ENCODE measurements at regions not wholly inside any gene's neighbourhood (a gene's known extent, or its start where the extent isn't known, plus 50 kb on each side); places are given as distances from the start of the nearest gene placed in this dataset.

DNA sequence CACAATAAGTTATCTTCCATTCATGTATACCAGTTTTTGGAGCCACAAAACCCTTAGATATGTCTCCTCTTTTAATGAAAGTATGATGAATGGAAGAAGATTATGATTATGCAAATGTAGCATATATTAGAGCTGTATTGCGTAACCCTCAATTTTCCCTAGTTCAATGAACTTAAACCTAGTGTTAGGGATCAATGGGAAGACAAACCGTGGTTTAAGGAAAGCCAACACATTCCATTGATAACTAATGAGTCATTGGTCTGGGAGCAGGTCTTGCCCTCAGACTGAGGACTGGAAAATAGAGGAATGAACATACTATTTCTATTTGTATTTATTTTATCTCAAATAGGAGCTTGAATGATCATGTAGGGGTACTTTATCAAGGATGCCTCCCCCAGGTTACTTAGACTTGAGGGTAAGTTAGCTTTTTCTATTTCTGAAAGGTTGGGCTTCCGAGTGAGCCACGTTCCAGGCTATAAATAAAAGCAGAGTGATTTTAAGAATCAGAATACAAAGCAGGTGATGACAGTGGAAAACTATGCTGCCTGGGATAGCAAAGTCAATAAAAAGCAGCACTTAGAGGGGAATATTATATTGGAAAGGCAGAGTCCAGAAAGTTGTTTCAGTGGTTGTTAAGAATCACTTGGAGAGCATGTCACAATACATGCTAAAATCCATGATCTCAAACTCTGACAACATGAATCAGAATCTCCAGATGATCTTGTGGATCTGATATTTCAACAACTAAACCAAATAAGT lies 356.0 kb downstream of the ADAM29 start:
- H3K27ac ChIP-seq, result no peak overlapping the region
- no peak for TF ChIP-seq ZFX (IDR thresholded peaks at IDR 0.05; ENCODE audit: borderline replicate concordance)
- TF ChIP-seq, protein P1, sequence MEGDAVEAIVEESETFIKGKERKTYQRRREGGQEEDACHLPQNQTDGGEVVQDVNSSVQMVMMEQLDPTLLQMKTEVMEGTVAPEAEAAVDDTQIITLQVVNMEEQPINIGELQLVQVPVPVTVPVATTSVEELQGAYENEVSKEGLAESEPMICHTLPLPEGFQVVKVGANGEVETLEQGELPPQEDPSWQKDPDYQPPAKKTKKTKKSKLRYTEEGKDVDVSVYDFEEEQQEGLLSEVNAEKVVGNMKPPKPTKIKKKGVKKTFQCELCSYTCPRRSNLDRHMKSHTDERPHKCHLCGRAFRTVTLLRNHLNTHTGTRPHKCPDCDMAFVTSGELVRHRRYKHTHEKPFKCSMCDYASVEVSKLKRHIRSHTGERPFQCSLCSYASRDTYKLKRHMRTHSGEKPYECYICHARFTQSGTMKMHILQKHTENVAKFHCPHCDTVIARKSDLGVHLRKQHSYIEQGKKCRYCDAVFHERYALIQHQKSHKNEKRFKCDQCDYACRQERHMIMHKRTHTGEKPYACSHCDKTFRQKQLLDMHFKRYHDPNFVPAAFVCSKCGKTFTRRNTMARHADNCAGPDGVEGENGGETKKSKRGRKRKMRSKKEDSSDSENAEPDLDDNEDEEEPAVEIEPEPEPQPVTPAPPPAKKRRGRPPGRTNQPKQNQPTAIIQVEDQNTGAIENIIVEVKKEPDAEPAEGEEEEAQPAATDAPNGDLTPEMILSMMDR (IDR thresholded peaks at IDR 0.05), result no peak

DNA sequence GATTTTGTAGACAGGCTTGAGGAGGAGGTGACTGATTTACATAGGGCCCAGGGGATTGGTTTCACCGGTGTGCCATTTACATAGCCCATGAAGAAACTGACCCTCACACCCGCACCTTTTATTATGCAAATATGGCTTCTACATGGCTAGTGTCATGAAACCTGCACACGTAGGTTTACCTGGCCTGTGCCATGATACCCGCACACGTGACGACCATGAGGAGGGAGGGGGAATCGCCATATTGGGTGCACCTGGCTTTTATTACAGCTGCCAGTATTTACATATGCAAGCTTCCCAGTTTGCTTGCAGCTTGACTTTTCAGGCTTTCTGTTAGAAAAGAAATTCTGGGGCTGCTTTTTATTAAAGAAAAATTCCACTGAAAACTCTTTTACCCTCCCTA lies 359.7 kb downstream of the ADAM29 start:
- TF ChIP-seq, protein P1 (IDR thresholded peaks at IDR 0.05), result no peak
- no peak for TF ChIP-seq ZFX (IDR thresholded peaks at IDR 0.05; ENCODE audit: borderline replicate concordance)
- H3K27ac ChIP-seq, result no peak overlapping the region

DNA sequence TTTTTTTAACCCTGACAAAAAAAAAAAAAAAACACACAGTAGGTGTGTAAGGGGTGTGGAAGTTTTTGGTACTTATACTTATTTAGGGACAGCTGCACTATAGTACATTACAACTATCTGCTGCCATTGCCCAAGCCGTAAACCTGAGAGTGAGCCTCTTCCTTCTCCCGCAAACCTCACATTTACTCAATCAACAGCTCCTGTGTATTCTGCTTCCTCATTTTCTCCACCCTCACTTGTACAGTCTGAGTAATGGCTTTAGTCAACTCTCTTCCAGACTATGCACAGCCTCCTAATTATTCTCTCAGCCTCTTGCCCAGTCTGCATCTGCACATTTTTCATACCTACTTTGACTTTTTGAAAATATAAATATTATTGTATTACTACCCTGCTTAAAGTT lies 362.0 kb downstream of the ADAM29 start:
- no peak for TF ChIP-seq ZFX (IDR thresholded peaks at IDR 0.05; ENCODE audit: borderline replicate concordance)
- TF ChIP-seq, protein P1 (IDR thresholded peaks at IDR 0.05), result no peak
- H3K27ac ChIP-seq, result no peak overlapping the region

DNA sequence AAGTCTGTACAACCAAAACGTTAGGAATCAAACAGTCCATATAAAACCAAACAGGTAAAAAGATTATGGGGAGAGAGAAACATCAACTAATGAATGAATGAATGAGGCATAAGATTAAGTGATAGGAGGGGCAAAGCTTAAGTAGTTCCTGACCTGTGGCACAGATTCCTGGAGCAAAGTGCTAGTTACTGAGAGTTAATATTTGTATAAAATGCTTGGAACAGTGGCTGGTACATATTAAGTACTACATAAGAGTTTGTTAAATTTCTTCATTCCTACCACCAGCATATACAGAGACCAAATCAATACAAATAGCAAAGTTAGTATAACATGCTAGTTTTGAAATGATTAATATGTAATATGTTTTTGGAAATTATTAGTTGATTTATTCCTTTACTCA lies 363.7 kb downstream of the ADAM29 start:
- TF ChIP-seq, protein P1 (IDR thresholded peaks at IDR 0.05), result no peak
- no peak for TF ChIP-seq ZFX (IDR thresholded peaks at IDR 0.05; ENCODE audit: borderline replicate concordance)
- H3K27ac ChIP-seq, result no peak overlapping the region

DNA sequence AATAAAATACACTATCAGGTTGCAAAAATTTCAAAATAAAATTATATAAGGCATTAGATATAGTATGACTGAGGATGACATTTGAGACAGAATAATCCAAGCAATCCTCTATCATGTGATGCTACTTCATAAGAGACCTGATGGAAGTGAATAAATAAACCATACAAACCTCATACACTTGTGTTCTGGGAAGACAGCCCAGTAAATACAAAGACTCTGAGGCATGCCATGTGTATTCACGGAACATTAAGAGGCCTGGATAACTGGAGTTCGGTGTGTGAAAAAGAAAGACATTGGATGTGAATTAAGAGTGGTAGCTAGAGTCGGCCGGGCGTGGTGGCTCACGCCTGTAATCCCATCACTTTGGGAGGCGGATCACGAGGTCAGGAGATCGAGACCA lies 364.2 kb downstream of the ADAM29 start:
- no peak overlapping the region for H3K27ac ChIP-seq
- TF ChIP-seq, protein P1 (IDR thresholded peaks at IDR 0.05), result no peak
- TF ChIP-seq ZFX (IDR thresholded peaks at IDR 0.05; ENCODE audit: borderline replicate concordance), result no peak

DNA sequence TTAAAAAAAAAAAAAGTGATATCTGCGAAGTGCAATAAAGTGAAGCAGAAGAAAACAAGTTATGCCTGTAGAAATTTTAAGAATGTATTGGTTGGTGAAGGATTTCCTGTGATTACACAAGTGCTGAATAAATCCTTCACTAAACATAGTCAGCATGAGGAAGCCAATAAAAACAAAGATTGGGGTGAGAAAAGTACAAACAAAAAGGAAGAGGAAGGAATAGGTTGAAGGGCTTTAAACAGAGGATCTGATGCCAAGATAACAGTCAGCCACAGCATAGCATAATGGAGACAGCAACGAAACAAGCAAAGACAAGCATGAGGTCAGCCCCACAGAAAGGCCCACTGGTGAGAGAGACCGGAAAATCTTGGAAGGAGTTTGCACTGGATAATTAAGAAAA lies 372.2 kb downstream of the ADAM29 start:
- no peak for TF ChIP-seq ZFX (IDR thresholded peaks at IDR 0.05; ENCODE audit: borderline replicate concordance)
- TF ChIP-seq, protein P1 (IDR thresholded peaks at IDR 0.05), result no peak
- no peak overlapping the region for H3K27ac ChIP-seq

DNA sequence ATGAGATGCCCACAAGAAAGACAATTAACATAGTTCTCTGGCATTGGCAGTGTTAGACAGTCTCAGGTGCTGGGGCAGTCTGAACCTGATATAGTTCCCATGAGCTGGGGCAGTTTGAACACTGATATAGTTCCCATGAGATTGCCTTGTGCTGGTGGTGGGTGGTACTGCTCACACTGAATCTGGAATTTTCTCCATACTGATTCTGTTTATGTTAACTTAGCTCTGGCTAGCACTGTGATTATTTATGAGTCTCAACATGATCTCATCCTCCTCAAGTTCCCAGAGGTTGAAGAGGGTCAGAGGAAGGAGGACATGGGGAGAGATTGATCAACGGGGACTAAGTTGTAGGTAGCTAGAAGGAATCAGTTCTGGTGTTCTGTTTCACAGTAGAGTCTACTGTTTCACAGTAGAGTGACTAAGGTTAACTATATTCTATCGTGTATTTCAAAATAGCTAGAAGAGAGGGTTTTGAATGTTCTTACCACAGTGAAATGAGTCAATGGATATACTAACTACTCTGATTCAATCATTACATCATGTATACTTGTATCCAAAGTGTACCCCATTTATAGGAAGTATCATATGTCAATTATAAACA lies 379.9 kb downstream of the ADAM29 start:
- H3K27ac ChIP-seq, result no peak overlapping the region
- TF ChIP-seq, protein P1 (IDR thresholded peaks at IDR 0.05), result no peak
- TF ChIP-seq ZFX (IDR thresholded peaks at IDR 0.05; ENCODE audit: borderline replicate concordance), result no peak

Data from 22Rv1 (cell line).